Transverse colon (tissue), 4 donors: ENCODE measurements at regions not wholly inside any gene's neighbourhood (a gene's known extent, or its start where the extent isn't known, plus 50 kb on each side); places are given as distances from the start of the nearest gene placed in this dataset.

Source experiments
- DNase-seq: peaks from one replicate; pipeline ENCODE4 v3.0.0-alpha.2; 2019
- H3K27ac ChIP-seq, 4 donors: fragments of 200-600 bp; sonication (generic); 2 replicates each; pipeline ENCODE4 v1.5.1; 2016 to 2018; ENCODE audit warnings: inconsistent platforms in 4 of 4
- H3K27me3 ChIP-seq: fragments of 200-600 bp; sonication (generic); 2 replicates; pipeline ENCODE4 v1.5.1; 2017; ENCODE audit warnings: inconsistent platforms
- H3K36me3 ChIP-seq, 4 donors: fragments of 200-600 bp; sonication (generic); 2 replicates each; pipeline ENCODE4 v1.5.1; 2017 to 2019; ENCODE audit warnings: inconsistent platforms in 4 of 4
- H3K4me1 ChIP-seq, 4 donors: fragments of 200-600 bp; sonication (generic); 2 replicates each; pipeline ENCODE4 v1.5.1; 2017 to 2020; ENCODE audit warnings: inconsistent platforms in 4 of 4
- H3K4me3 ChIP-seq, 4 donors: fragments of 200-600 bp; sonication (generic); 1 replicate in 1 of 4; 2 replicates in 3 of 4; pipeline versions ENCODE4 v1.5.1 to v1.6.1; 2017 to 2019; ENCODE audit warnings: inconsistent platforms in 4 of 4
- H3K9me3 ChIP-seq, 2 donors: fragments of 200-600 bp; sonication (generic); 2 replicates each; pipeline ENCODE4 v1.5.1; 2017 to 2019; ENCODE audit warnings: inconsistent platforms in 2 of 2
- EP300 ChIP-seq: sonication (generic); formaldehyde crosslinking; IDR thresholded peaks from one replicate; pipeline ENCODE4 v1.6.1; 2017; ENCODE audit warnings: antibody characterized with exemption, low read depth
- POLR2A ChIP-seq: fragments of 450-650 bp; IDR thresholded peaks from one replicate; pipeline ENCODE4 v1.6.1; 2016; ENCODE audit warnings: antibody characterized with exemption, mild to moderate bottlenecking, moderate library complexity
- POLR2AphosphoS5 ChIP-seq, 3 donors: sonication (generic); formaldehyde crosslinking; IDR thresholded peaks; one replicate each; pipeline ENCODE4 v1.6.1; 2016; ENCODE audit warnings: antibody characterized with exemption in 3 of 3
- WGBS, 2 donors: methylation state at CpG; one replicate each; pipeline ENCODE4 v1.1.5; 2018; ENCODE audit warnings: low coverage in 1 of 2; 5-methylcytosine and 5-hydroxymethylcytosine counted together
- in situ Hi-C, 4 donors: fragments of 200-750 bp; cut with MboI; loops; one replicate each; pipeline versions ENCODE4 v1.15.0 to v1.15.1; 2017; ENCODE audit warnings: low sequenced_read_pairs in 3 of 4, low pct_ligation_motif_present in 1 of 4, low pct_unique_long_range_greater_than_20kb in 1 of 4
- intact Hi-C: fragments of 100-400 bp; cut with DNase I; formaldehyde crosslinking; loops from one replicate; pipeline ENCODE4 v1.15.1; 2023; ENCODE audit warnings: low total_unique reads
- TF ChIP-seq, protein P1 (sequence below), 5 experiments: fragments of 200-600 bp in 3 of 5; fragments of 450-650 bp in 2 of 5; sonication (generic) in 3 of 5; IDR thresholded peaks; 1 replicate in 2 of 5; 2 replicates in 3 of 5; pipeline ENCODE4 v1.5.1; 2016 to 2017; ENCODE audit warnings: antibody characterized with exemption in 5 of 5, inconsistent platforms in 3 of 5, mild to moderate bottlenecking in 2 of 5, moderate library complexity in 1 of 5

DNA sequence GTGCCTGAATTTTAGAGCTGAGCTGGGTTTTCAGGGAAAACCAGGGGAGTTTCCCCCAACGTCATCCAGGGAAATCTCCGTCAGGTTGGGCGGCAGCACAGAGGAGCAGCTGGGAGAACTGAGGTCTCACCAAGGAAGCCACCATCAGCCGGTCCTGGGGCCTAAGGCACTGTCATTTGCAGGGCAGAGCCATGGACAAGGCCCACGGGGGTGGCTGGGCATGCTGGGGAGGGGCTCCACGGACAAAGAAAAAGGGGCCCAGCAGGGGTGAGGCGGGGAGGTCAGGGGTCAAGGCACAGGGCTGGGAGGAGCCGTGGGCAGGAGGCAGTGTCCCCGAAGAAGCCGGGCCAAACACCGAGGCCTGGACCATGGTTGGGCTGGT is 109.8 kb downstream of the HMX1 start:
- in situ Hi-C loops (no loop called here), intact Hi-C loops (no loop called here)
- H3K4me3 ChIP-seq, result no peak overlapping the region
- no peaks in the 10 kb centered on the region for H3K4me1 ChIP-seq
- no peaks in the 10 kb centered on the region for H3K36me3 ChIP-seq
- WGBS, 2 donors, result 50% methylated on average over 7 of the region's 11 CpGs; no CpG with 5 or more reads in 1 of the 2 donors
- TF ChIP-seq POLR2A, result no peak
- TF ChIP-seq EP300, result no peak
- TF ChIP-seq, protein P1, sequence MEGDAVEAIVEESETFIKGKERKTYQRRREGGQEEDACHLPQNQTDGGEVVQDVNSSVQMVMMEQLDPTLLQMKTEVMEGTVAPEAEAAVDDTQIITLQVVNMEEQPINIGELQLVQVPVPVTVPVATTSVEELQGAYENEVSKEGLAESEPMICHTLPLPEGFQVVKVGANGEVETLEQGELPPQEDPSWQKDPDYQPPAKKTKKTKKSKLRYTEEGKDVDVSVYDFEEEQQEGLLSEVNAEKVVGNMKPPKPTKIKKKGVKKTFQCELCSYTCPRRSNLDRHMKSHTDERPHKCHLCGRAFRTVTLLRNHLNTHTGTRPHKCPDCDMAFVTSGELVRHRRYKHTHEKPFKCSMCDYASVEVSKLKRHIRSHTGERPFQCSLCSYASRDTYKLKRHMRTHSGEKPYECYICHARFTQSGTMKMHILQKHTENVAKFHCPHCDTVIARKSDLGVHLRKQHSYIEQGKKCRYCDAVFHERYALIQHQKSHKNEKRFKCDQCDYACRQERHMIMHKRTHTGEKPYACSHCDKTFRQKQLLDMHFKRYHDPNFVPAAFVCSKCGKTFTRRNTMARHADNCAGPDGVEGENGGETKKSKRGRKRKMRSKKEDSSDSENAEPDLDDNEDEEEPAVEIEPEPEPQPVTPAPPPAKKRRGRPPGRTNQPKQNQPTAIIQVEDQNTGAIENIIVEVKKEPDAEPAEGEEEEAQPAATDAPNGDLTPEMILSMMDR (IDR thresholded peaks at IDR 0.05), result no peak
- TF ChIP-seq POLR2AphosphoS5 (IDR thresholded peaks at IDR 0.05), result no peak
- no peak for DNase-seq
- peaks cover 9% of the 10 kb centered on the region for H3K27me3 ChIP-seq
- H3K9me3 ChIP-seq, result no peaks in the 10 kb centered on the region
- no peak overlapping the region for H3K27ac ChIP-seq

DNA sequence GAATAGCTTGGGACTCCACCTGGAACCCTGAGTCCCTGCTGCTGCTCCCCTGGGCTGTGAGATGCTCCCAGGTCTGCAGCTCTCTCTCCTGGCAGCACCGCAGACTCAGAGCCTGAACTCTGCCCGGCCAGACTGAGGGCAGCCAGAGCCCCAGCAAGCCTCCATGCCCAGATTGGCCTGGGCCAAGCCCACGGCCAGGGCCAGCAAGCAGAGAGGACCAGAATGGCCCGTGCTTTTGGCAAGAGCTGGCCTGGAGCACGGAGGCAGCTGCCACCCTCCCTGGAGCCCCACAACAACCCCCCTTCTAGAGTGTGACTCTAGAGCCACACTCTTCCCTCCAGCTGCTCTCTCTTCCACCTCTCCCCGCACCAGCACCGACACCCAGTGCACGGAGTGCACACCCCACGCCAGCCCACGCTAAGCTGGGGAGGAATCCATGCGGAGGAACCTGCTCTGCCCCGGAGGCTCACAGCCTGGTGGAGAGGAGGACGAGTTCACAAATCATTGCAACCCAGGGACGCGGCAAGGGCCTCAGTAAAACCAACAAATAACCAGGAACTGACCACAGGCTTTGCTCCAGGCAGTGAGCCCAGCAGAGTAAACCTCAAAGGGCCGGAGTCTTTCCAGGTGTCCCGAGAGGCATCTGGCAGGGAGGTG is 110.3 kb downstream of the HMX1 start:
- Histone ChIP-seq H3K4me1 (no peaks in the 10 kb centered on the region), H3K4me3 (no peak overlapping the region), H3K27ac (no peak overlapping the region), H3K36me3 (no peaks in the 10 kb centered on the region), H3K9me3 (no peaks in the 10 kb centered on the region), H3K27me3 (peaks cover 4% of the 10 kb centered on the region)
- in situ Hi-C loops, result no loop called here
- intact Hi-C loops, result no loop called here
- TF ChIP-seq, protein P1 (IDR thresholded peaks at IDR 0.05), result no peak
- no peak for TF ChIP-seq POLR2AphosphoS5 (IDR thresholded peaks at IDR 0.05)
- DNase-seq, result no peak
- WGBS, 2 donors, result 56% methylated on average over 17 of the region's 17 CpGs; no CpG with 5 or more reads in 1 of the 2 donors

DNA sequence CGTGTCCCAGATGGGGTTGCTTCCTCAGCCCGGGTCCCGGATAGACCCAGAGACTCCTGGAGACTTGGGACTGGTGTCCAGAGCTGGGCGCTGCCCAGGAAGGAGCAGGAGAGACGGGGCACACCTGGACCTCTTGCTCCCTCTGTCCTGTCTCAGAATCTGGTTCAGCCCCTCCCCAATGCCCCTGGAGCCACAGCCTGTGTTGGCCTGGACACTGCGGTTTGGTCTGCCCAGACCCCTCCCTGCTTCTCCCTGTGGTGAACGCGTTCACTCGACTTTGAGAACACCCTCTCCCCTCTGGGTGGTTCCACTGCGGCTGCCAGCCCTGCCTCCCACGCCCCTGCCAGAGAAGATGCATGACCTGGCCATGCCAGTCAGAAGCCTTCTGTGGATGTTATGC is 111.1 kb downstream of the HMX1 start:
- no peak overlapping the region for H3K27ac ChIP-seq
- no peaks in the 10 kb centered on the region for H3K27me3 ChIP-seq
- in situ Hi-C loops (no loop called here), intact Hi-C loops (no loop called here)
- no peaks in the 10 kb centered on the region for H3K9me3 ChIP-seq
- TF ChIP-seq, protein P1 (IDR thresholded peaks at IDR 0.05), result no peak
- 73% methylated on average over 11 of the region's 11 CpGs; no CpG with 5 or more reads in 1 of the 2 donors for WGBS, 2 donors
- H3K36me3 ChIP-seq, result no peaks in the 10 kb centered on the region
- no peak for DNase-seq
- H3K4me3 ChIP-seq, result no peak overlapping the region
- H3K4me1 ChIP-seq, result no peaks in the 10 kb centered on the region

DNA sequence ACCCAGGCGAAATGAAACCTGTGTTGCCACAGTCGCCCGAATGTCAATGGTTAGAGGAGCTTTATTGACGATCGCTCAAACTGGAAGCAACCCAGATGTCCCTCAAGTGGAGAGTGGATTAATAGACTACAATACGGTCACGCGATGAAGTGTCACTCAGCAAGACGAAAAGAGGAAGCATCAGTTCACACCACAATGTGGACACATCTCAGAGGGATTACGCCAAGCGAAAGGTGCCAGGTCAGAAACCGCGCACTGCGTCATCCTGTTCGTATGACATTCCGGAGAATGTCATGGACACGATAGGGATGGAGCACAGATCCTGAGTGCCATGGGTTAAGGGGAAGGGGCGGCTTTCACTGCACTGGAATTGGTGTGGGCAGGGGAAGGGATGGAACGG is 111.7 kb downstream of the HMX1 start:
- intact Hi-C loops (no loop called here), in situ Hi-C loops (no loop called here)
- no peak for DNase-seq

More for the DNA sequence above, 111.7 kb downstream of the HMX1 start:
- Histone ChIP-seq H3K36me3 (no peaks in the 10 kb centered on the region), H3K4me3 (no peak overlapping the region), H3K27ac (no peak overlapping the region), H3K9me3 (no peaks in the 10 kb centered on the region), H3K4me1 (no peaks in the 10 kb centered on the region), H3K27me3 (no peaks in the 10 kb centered on the region)
- TF ChIP-seq POLR2AphosphoS5 (IDR thresholded peaks at IDR 0.05) (no peak), POLR2A (no peak), EP300 (no peak)
- TF ChIP-seq, protein P1 (IDR thresholded peaks at IDR 0.05), result no peak
- WGBS, 2 donors, result 50 to 86% methylated on average over 2 to 19 of the region's 19 CpGs
